Suprapubic skin (tissue), 4 donors: ENCODE measurements at regions not wholly inside any gene's neighbourhood (a gene's known extent, or its start where the extent isn't known, plus 50 kb on each side); places are given as distances from the start of the nearest gene placed in this dataset.

Source experiments
- CTCF ChIP-seq, 2 donors: fragments of 200-600 bp in 1 of 2; fragments of 450-650 bp in 1 of 2; sonication (generic) in 1 of 2; IDR thresholded peaks; one replicate each; pipeline ENCODE4 v1.5.1; 2016 to 2019; ENCODE audit warnings: antibody characterized with exemption in 2 of 2, mild to moderate bottlenecking in 1 of 2, moderate library complexity in 1 of 2
- EP300 ChIP-seq: sonication (generic); formaldehyde crosslinking; IDR thresholded peaks from one replicate; pipeline ENCODE4 v1.6.1; 2017; ENCODE audit warnings: antibody characterized with exemption
- POLR2A ChIP-seq, 2 donors: fragments of 450-650 bp; IDR thresholded peaks; one replicate each; pipeline ENCODE4 v1.6.1; 2017; ENCODE audit warnings: antibody characterized with exemption in 2 of 2, mild to moderate bottlenecking in 2 of 2, moderate library complexity in 2 of 2
- POLR2AphosphoS5 ChIP-seq, 3 donors: sonication (generic); formaldehyde crosslinking; IDR thresholded peaks; one replicate each; pipeline ENCODE4 v1.6.1; 2017; ENCODE audit warnings: antibody characterized with exemption in 3 of 3

GRCh38 chr1:58166417-58166816 lies 380.1 kb downstream of the OMA1 start:
- TF ChIP-seq POLR2AphosphoS5 (IDR thresholded peaks at IDR 0.05) (no peak), CTCF (IDR thresholded peaks at IDR 0.05) (no peak), POLR2A (IDR thresholded peaks at IDR 0.05) (no peak), EP300 (no peak)
